ENCODE measurements at regions not wholly inside any gene's neighbourhood (a gene's known extent, or its start where the extent isn't known, plus 50 kb on each side); places are given as distances from the start of the nearest gene placed in this dataset.

DNA sequence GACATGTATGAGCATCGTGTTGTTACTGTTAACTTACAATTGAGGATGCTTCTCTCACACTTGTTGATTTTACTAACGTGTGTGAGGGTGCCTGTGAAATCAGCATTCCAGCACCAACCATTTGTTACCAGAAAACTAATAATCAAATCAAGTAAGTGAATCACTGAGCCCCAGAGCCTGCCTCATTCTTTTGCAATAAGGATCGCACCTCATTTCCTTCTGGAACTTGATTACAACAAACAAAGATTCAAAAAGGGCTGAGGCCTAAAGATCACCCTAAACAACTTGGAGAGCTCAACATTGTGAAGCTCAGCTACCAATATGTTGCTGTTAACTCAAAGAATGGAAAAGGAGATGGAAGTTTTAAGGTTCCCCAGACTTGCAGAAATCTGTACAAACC, 274.7 kb downstream of the TFAP2A start:
- BruUV-seq (replicated peaks) = no TSS peak
- TF ChIP-seq MAFK (IDR thresholded peaks at IDR 0.05; ENCODE audit: low read depth, low read length) (no peak), MAZ (IDR thresholded peaks at IDR 0.05; ENCODE audit: borderline replicate concordance, low read depth, low read length) (no peak), CHD1 (IDR thresholded peaks at IDR 0.05; ENCODE audit: low read depth, low read length) (no peak), RCOR1 (IDR thresholded peaks at IDR 0.05; ENCODE audit: insufficient replicate concordance, low read length) (no peak), NFE2L2 (IDR thresholded peaks at IDR 0.05; ENCODE audit: low read depth, low read length) (no peak), RAD21 (IDR thresholded peaks at IDR 0.05; ENCODE audit: low read length) (no peak), CEBPB (IDR thresholded peaks at IDR 0.05; ENCODE audit: low read depth, low read length) (no peak), BHLHE40 (IDR thresholded peaks at IDR 0.05; ENCODE audit: low read depth, low read length) (no peak), FOS (IDR thresholded peaks at IDR 0.05; ENCODE audit: low read depth, low read length) (no peak), POLR2A (IDR thresholded peaks at IDR 0.05; ENCODE audit: low read depth, low read length) (no peak), SMC3 (IDR thresholded peaks at IDR 0.05; ENCODE audit: low read depth, low read length) (no peak), RFX5 (IDR thresholded peaks at IDR 0.05; ENCODE audit: low read depth, low read length) (no peak), MXI1 (IDR thresholded peaks at IDR 0.05; ENCODE audit: borderline replicate concordance, low read depth, low read length) (no peak)
- TF ChIP-seq, protein P1, sequence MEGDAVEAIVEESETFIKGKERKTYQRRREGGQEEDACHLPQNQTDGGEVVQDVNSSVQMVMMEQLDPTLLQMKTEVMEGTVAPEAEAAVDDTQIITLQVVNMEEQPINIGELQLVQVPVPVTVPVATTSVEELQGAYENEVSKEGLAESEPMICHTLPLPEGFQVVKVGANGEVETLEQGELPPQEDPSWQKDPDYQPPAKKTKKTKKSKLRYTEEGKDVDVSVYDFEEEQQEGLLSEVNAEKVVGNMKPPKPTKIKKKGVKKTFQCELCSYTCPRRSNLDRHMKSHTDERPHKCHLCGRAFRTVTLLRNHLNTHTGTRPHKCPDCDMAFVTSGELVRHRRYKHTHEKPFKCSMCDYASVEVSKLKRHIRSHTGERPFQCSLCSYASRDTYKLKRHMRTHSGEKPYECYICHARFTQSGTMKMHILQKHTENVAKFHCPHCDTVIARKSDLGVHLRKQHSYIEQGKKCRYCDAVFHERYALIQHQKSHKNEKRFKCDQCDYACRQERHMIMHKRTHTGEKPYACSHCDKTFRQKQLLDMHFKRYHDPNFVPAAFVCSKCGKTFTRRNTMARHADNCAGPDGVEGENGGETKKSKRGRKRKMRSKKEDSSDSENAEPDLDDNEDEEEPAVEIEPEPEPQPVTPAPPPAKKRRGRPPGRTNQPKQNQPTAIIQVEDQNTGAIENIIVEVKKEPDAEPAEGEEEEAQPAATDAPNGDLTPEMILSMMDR (conservative IDR thresholded peaks at IDR 0.05; ENCODE audit: low read depth, low read length) = no peak
- TF ChIP-seq, protein P2, sequence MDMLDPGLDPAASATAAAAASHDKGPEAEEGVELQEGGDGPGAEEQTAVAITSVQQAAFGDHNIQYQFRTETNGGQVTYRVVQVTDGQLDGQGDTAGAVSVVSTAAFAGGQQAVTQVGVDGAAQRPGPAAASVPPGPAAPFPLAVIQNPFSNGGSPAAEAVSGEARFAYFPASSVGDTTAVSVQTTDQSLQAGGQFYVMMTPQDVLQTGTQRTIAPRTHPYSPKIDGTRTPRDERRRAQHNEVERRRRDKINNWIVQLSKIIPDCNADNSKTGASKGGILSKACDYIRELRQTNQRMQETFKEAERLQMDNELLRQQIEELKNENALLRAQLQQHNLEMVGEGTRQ (IDR thresholded peaks at IDR 0.05; ENCODE audit: low read depth, low read length) = no peak
- TF ChIP-seq, protein P3, sequence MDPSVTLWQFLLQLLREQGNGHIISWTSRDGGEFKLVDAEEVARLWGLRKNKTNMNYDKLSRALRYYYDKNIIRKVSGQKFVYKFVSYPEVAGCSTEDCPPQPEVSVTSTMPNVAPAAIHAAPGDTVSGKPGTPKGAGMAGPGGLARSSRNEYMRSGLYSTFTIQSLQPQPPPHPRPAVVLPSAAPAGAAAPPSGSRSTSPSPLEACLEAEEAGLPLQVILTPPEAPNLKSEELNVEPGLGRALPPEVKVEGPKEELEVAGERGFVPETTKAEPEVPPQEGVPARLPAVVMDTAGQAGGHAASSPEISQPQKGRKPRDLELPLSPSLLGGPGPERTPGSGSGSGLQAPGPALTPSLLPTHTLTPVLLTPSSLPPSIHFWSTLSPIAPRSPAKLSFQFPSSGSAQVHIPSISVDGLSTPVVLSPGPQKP (IDR thresholded peaks at IDR 0.05; ENCODE audit: borderline replicate concordance, low read depth, low read length) = no peak
- dilution Hi-C loops (cut with HindIII; ENCODE audit: low sequenced_read_pairs, unreplicated experiment) = no loop called here
- Histone ChIP-seq H3K56ac (ENCODE audit: extremely low read depth, insufficient read depth, low read length) (no peak overlapping the region), H3K14ac (replicated peaks; ENCODE audit: low read depth, low read length) (no peak overlapping the region), H3K9ac (ENCODE audit: low read depth, low read length) (no peak overlapping the region), H3K4ac (ENCODE audit: low read depth, low read length) (no peak overlapping the region), H2AFZ (replicated peaks; ENCODE audit: low read length, poor library complexity) (no peak overlapping the region), H3K27me3 (ENCODE audit: control insufficient read depth, insufficient read depth, low read length) (no peaks in the 10 kb centered on the region), H2BK20ac (ENCODE audit: low read depth, low read length) (no peak overlapping the region; the same call in 1 of the 2 replicates), H3K36me3 (ENCODE audit: control insufficient read depth, insufficient read depth, low read length) (no peaks in the 10 kb centered on the region), H4K91ac (ENCODE audit: insufficient read depth, low read depth, low read length) (no peak overlapping the region), H3K9me3 (ENCODE audit: control insufficient read depth, insufficient read depth, low read length) (peaks cover 3% of the 10 kb centered on the region; the same call in 1 of the 2 replicates), H4K20me1 (ENCODE audit: insufficient read depth, low read length) (no peaks in the 10 kb centered on the region), H3K4me1 (ENCODE audit: control insufficient read depth, insufficient read depth, low read length) (no peaks in the 10 kb centered on the region), H3K79me1 (ENCODE audit: low read depth in 1 of 2, low read length in 2 of 2) (no peaks in the 10 kb centered on the region), H2BK120ac (ENCODE audit: low read depth, low read length) (no peak overlapping the region), H4K8ac (ENCODE audit: low read depth in 2 of 2, low read length in 2 of 2) (no peak overlapping the region), H2BK5ac (ENCODE audit: low read depth, low read length, poor library complexity, severe bottlenecking) (no peak overlapping the region), H3K27ac (ENCODE audit: insufficient read depth, low read length) (no peak overlapping the region), H3K9me1 (ENCODE audit: insufficient read depth, low read length) (no peaks in the 10 kb centered on the region), H2AK9ac (replicated peaks; ENCODE audit: low read depth, low read length, poor library complexity) (no peak overlapping the region), H3K4me3 (ENCODE audit: insufficient read depth, low read depth, low read length) (no peak overlapping the region), H3K4me2 (ENCODE audit: low read depth, low read length) (no peak overlapping the region), H2AK5ac (ENCODE audit: low read depth, low read length) (no peak overlapping the region), H3K23ac (ENCODE audit: low read depth, low read length) (no peak overlapping the region), H4K5ac (ENCODE audit: low read depth, low read length) (no peak overlapping the region), H2BK15ac (ENCODE audit: low read depth, low read length) (no peak overlapping the region), H3K18ac (ENCODE audit: low read depth, low read length) (no peak overlapping the region)
- ChIA-PET POLR2A (ENCODE audit: unreplicated experiment) (no interaction called here), CTCF (interaction anchor here (1.0 kb wide), 1 partner anchor 245 kb away, joined by 3 read pairs; no protein-coding TSS in a partner anchor)
- in situ Hi-C loops (cut with MboI; ENCODE audit: low sequenced_read_pairs) = no loop called here
- intact Hi-C loops (cut with micrococcal nuclease) = loop anchor here (10.0 kb wide), 3 partner anchors 265 to 595 kb away; no protein-coding TSS in a partner anchor
- no peak for DNase-seq
- no peak for ATAC-seq (ENCODE audit: low read depth)
- no CpG with 5 or more reads among the region's 3 CpGs for WGBS, 2 experiments (ENCODE audit: extremely low coverage in 2 of 2, insufficient read length in 1 of 2)
